AG10803 (cell line): ENCODE measurements at regions not wholly inside any gene's neighbourhood (a gene's known extent, or its start where the extent isn't known, plus 50 kb on each side); places are given as distances from the start of the nearest gene placed in this dataset.

Experiments
- DNase-seq: peaks from one replicate; pipeline ENCODE4 v3.0.0; 2010; ENCODE audit warnings: low read depth
- H3K4me3 ChIP-seq: 2 replicates; pipeline ENCODE4 v1.5.1; 2011; ENCODE audit warnings: mild to moderate bottlenecking, low read length, control low read depth
- TF ChIP-seq, protein P1 (sequence below): conservative IDR thresholded peaks from 2 replicates; pipeline ENCODE4 v1.5.1; 2011; ENCODE audit warnings: mild to moderate bottlenecking, low read length, control low read depth, inconsistent platforms

DNA sequence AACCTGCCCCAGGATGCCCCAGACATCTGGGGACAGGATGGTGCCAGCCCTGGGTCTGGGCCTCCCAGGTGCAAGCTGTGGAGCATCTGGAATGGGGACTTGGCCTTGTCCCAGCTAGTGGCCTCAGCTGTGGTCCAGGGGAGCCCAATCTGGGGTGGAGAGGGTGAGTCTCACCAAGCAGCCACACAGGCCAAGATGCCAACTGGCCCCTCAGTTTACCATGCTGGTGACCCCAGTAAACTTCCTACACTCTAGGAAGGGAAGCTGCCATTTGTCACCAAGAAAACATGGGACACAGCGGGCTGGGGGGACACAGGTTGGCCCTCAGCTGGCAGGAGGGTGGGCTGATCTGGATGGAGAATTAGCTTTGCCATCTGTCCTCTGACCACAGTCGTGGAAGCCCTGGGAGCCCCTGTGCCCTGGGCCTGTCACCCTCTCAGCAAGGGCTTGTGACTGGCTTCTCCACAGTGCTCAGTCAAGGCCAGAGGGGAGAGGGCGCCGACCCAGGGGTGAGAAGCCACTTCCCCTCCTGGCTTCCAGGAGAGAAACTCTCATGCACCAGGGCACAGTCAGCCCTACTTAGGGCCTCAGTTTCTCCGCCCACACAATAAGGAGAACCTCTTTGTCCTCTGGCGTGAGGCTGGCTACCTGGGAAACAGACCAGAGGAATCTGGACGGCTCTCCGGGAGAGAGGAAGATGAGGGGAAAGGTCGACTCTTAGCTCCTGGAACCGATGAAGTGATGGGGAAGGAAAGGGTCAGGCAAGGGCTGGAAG is 126.4 kb upstream of the SMURF2 start:
- DNase-seq: no peak
- H3K4me3 ChIP-seq: no peak overlapping the region
- TF ChIP-seq, protein P1, sequence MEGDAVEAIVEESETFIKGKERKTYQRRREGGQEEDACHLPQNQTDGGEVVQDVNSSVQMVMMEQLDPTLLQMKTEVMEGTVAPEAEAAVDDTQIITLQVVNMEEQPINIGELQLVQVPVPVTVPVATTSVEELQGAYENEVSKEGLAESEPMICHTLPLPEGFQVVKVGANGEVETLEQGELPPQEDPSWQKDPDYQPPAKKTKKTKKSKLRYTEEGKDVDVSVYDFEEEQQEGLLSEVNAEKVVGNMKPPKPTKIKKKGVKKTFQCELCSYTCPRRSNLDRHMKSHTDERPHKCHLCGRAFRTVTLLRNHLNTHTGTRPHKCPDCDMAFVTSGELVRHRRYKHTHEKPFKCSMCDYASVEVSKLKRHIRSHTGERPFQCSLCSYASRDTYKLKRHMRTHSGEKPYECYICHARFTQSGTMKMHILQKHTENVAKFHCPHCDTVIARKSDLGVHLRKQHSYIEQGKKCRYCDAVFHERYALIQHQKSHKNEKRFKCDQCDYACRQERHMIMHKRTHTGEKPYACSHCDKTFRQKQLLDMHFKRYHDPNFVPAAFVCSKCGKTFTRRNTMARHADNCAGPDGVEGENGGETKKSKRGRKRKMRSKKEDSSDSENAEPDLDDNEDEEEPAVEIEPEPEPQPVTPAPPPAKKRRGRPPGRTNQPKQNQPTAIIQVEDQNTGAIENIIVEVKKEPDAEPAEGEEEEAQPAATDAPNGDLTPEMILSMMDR: no peak

DNA sequence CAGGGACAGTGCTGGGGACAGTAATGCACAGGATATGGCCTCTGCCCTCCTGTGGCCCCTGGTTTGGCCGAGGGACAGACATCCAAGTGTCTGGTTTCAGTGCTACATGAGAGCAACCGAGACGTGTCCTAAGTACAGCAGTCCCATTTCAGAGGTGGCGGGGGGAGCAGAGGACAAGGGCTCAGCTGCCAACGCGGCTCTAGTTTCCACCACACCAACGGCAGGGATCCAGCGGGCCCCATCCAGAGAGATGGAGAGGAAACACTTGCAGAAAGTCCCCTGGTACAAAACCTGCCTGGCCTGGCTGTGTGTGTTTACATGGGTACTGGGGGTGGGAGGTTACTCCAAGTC is 125.8 kb upstream of the SMURF2 start:
- TF ChIP-seq, protein P1: no peak
- H3K4me3 ChIP-seq: no peak overlapping the region
- no peak for DNase-seq

DNA sequence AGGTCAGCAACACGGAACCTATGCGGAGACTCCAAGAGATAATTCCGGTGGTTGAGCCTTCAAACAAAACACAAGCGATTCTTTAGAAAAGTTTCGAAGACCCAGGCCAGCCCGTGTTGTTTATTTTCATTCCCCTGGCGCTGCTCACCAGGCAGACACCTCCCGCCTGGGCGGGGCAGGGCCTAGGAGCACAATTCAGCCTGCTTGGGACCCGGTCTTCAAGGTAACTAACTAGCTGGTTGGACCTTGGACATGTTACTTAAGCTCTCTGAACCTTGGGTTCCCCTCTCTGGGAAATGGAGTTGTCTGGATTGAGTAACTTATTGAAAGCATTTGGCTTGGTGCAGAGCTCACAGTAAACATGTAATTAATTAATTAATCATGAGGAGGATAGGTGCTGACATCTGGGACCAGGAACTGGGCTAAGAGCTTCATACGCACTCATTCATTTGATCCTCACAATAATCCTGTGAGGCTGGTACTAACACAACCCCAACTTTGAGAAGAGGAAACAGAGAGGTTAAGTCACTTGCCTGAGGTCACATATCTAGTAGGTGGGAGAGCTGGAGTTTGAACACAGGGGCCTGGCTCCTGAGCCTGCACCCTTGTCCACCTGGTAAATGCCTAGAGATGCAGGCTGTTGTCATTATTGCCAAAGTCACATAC is 125.3 kb upstream of the SMURF2 start:
- TF ChIP-seq, protein P1: no peak
- H3K4me3 ChIP-seq: no peak overlapping the region
- no peak for DNase-seq

DNA sequence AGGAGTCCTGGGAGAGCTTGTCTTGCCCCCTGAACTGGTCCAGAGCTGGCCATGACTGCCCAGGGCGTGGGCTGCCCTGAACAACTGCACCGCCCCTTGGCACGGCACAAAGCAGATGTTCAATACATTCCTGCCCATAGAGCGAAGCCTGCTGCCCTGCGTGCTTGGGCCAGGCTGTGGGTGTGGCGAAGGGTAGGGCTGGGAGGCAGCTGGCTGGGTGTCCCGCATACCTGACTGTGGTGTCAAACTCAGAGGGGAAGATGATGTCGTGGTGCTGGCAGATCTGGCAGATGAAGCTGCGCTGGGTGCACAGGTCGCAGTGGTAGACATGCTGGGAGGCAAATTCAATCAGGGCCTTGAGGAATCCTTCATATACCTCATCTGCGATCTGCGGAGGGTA is 124.2 kb upstream of the SMURF2 start:
- no peak overlapping the region for H3K4me3 ChIP-seq
- TF ChIP-seq, protein P1: no peak
- no peak for DNase-seq

DNA sequence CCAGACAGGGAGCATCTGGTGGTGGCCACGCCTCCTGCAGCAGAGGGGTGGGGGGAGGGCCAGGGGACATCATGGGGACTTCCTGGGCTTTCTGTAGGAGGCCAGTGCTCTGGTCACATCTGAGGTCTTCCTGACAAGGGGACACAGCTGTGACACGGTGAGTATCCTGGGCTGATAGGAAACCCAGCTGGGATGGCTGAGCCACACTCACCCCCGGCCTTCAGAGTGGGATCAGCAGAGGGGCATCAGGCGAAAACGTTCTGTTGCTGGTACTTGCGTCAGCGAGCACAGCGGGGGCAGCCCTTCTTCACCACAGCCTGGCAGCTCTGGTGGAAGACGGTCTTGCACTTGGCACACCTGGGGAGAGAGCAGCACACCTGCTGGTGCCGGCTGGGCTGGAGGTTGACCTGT is 122.9 kb upstream of the SMURF2 start:
- no peak overlapping the region for H3K4me3 ChIP-seq
- no peak for DNase-seq
- TF ChIP-seq, protein P1: no peak

DNA sequence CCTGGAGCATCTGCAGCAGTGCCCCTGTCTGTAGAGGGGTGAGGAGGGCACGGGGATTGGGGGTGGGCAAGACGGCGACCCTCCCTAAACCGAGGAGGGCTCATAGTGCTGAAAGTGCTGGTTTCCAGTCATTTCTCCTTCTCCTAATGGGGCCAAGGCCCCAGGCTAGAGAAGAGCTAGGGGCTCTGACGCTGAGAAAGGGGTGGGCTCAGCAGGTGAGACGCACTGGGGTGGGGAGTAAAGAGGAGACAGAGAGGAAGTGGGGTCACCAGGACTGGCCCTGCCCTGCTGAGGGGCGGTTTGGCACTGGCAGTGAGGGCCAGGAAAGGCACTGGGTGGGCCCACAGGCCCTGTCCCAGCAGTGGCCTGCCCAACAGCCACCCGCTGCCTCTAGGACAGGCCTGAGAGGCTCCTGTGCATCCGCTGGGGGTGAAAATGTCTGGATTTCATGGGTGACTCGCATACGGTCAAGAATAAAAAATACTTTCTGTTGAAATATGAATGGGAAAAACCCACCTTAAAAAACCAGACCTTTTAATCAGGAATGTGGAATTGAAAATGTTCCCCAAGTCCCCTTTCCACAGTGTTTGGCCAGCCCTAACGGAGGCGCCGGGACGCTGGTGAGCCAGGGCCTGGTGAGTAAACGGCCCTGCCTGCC is 122.4 kb upstream of the SMURF2 start:
- TF ChIP-seq, protein P1: no peak
- DNase-seq: no peak
- no peak overlapping the region for H3K4me3 ChIP-seq
